Neural progenitor cell (in vitro differentiated cells): ENCODE measurements at regions not wholly inside any gene's neighbourhood (a gene's known extent, or its start where the extent isn't known, plus 50 kb on each side); places are given as distances from the start of the nearest gene placed in this dataset.

Source experiments
- DNase-seq: peaks from one replicate; pipeline ENCODE4 v3.0.0-alpha.2; 2016; ENCODE audit warnings: low spot score
- H2AFZ ChIP-seq: fragments of 200-600 bp; sonication (generic); replicated peaks from 2 replicates; pipeline ENCODE4 v1.6.1; 2016; ENCODE audit warnings: antibody characterized with exemption
- H3F3A ChIP-seq: fragments of 200-600 bp; sonication (generic); 2 replicates; pipeline ENCODE4 v1.6.1; 2016; ENCODE audit warnings: antibody characterized with exemption, low read depth
- H3K27ac ChIP-seq: fragments of 200-600 bp; sonication (generic); 2 replicates; pipeline ENCODE4 v1.5.1; 2016; ENCODE audit warnings: mild to moderate bottlenecking
- H3K27me3 ChIP-seq: fragments of 200-600 bp; sonication (generic); 2 replicates; pipeline ENCODE4 v1.6.1; 2016; ENCODE audit warnings: mild to moderate bottlenecking, moderate library complexity
- H3K36me3 ChIP-seq: fragments of 200-600 bp; sonication (generic); 2 replicates; pipeline ENCODE4 v1.5.1; 2016
- H3K4me1 ChIP-seq: fragments of 200-600 bp; sonication (generic); 2 replicates; pipeline ENCODE4 v1.6.1; 2016; ENCODE audit warnings: mixed run types
- H3K4me2 ChIP-seq: fragments of 200-600 bp; sonication (generic); 2 replicates; pipeline ENCODE4 v1.6.1; 2016
- H3K4me3 ChIP-seq: fragments of 200-600 bp; sonication (generic); 2 replicates; pipeline ENCODE4 v1.5.1; 2016
- H3K79me2 ChIP-seq: fragments of 200-600 bp; sonication (generic); 2 replicates; pipeline ENCODE4 v1.6.1; 2016; ENCODE audit warnings: low read depth
- H3K9ac ChIP-seq: fragments of 200-600 bp; sonication (generic); 2 replicates; pipeline ENCODE4 v1.6.1; 2016
- H3K9me3 ChIP-seq: fragments of 200-600 bp; sonication (generic); 2 replicates; pipeline ENCODE4 v1.5.1; 2016; ENCODE audit warnings: low read depth
- H4K20me1 ChIP-seq: fragments of 200-600 bp; sonication (generic); 2 replicates; pipeline ENCODE4 v1.6.1; 2016; ENCODE audit warnings: low read depth
- H3K27ac Mint-ChIP-seq: 3 replicates; pipeline ENCODE4 v1.8.0; 2021; ENCODE audit warnings: mixed read lengths
- H3K27me3 Mint-ChIP-seq: 2 replicates; pipeline ENCODE4 v1.8.0; 2022; ENCODE audit warnings: low read depth, mild to moderate bottlenecking, inconsistent platforms, moderate library complexity, mixed read lengths; ENCODE audit not compliant: insufficient read depth
- H3K36me3 Mint-ChIP-seq: 3 replicates; pipeline ENCODE4 v1.8.0; 2021; ENCODE audit warnings: mixed read lengths
- H3K4me1 Mint-ChIP-seq: 3 replicates; pipeline ENCODE4 v1.8.0; 2021; ENCODE audit warnings: mixed read lengths
- H3K4me3 Mint-ChIP-seq: 3 replicates; pipeline ENCODE4 v1.8.0; 2021; ENCODE audit warnings: mild to moderate bottlenecking, moderate library complexity, mixed read lengths
- H3K9me3 Mint-ChIP-seq: 3 replicates; pipeline ENCODE4 v1.8.0; 2020; ENCODE audit warnings: mixed read lengths
- EZH2 ChIP-seq: fragments of 200-600 bp; sonication (generic); IDR thresholded peaks from 2 replicates; pipeline ENCODE4 v1.6.1; 2017; ENCODE audit warnings: antibody characterized with exemption, mild to moderate bottlenecking, moderate library complexity
- EZH2phosphoT487 ChIP-seq: fragments of 200-600 bp; sonication (generic); IDR thresholded peaks from 2 replicates; pipeline ENCODE4 v1.6.1; 2017; ENCODE audit warnings: antibody characterized with exemption
- TF ChIP-seq, protein P1 (sequence below): fragments of 200-600 bp; sonication (generic); IDR thresholded peaks from 2 replicates; pipeline ENCODE4 v1.5.1; 2017; ENCODE audit warnings: antibody characterized with exemption, mild to moderate bottlenecking

DNA sequence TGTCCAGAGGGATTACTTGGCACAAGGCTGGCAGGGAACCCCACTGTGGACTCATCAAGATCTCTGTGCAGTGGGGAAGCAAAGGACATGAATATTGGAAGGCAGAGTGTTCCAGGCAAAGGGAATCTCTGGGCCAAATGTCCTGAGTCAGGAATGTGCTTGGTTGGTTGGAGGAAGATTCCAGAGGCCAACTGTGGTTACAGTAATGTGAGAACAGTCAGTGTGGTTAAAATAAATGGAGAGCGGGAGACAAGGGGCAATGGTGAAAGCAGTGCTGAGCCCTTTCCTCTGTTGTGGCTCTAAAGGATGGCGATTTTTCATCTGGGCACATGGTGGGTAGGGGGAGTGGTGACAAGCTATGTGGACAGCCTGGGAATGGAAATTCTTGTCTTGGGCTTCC is 948.2 kb downstream of the BCL11B start:
- Histone ChIP-seq H3K27ac (no peak overlapping the region), H3K4me1 (no peaks in the 10 kb centered on the region), H3K36me3 (no peaks in the 10 kb centered on the region), H3K9me3 (peaks cover 4% of the 10 kb centered on the region), H3K79me2 (no peaks in the 10 kb centered on the region), H3K4me2 (no peak overlapping the region), H3K27me3 (no peaks in the 10 kb centered on the region), H4K20me1 (no peaks in the 10 kb centered on the region), H3F3A (no peaks in the 10 kb centered on the region), H3K4me3 (no peak overlapping the region), H3K9ac (no peak overlapping the region), H2AFZ (no peak overlapping the region)
- H3K4me3 Mint-ChIP-seq, result no peak overlapping the region
- no peaks in the 10 kb centered on the region for H3K4me1 Mint-ChIP-seq
- H3K36me3 Mint-ChIP-seq, result no peaks in the 10 kb centered on the region
- no peak for DNase-seq
- TF ChIP-seq, protein P1, sequence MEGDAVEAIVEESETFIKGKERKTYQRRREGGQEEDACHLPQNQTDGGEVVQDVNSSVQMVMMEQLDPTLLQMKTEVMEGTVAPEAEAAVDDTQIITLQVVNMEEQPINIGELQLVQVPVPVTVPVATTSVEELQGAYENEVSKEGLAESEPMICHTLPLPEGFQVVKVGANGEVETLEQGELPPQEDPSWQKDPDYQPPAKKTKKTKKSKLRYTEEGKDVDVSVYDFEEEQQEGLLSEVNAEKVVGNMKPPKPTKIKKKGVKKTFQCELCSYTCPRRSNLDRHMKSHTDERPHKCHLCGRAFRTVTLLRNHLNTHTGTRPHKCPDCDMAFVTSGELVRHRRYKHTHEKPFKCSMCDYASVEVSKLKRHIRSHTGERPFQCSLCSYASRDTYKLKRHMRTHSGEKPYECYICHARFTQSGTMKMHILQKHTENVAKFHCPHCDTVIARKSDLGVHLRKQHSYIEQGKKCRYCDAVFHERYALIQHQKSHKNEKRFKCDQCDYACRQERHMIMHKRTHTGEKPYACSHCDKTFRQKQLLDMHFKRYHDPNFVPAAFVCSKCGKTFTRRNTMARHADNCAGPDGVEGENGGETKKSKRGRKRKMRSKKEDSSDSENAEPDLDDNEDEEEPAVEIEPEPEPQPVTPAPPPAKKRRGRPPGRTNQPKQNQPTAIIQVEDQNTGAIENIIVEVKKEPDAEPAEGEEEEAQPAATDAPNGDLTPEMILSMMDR, result no peak
- no peak for TF ChIP-seq EZH2phosphoT487
- no peak for TF ChIP-seq EZH2
- H3K27ac Mint-ChIP-seq, result no peak overlapping the region
- H3K9me3 Mint-ChIP-seq, result peaks cover 9% of the 10 kb centered on the region
- peaks cover 6% of the 10 kb centered on the region for H3K27me3 Mint-ChIP-seq

DNA sequence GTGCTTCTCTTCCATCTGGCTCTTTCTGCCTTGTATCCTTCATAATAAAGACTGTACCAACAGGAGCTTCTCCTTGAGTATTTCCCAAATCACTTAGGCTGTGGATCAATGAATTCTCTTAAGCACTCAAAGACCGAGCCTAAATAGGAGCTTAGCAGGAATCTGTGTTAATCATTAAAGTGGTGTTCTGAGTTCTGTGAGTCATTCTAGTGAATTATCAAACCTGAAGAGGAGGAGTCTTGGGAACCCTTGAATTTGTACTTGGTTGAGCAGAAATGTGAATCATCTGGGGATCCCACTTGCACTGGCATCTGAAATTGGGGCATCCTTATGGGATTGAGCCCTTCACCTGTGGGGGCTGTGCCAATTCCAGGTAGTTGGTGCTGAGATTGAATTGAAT is 946.2 kb downstream of the BCL11B start:
- Histone ChIP-seq H3F3A (no peaks in the 10 kb centered on the region), H2AFZ (no peak overlapping the region), H4K20me1 (no peaks in the 10 kb centered on the region), H3K4me1 (no peaks in the 10 kb centered on the region), H3K36me3 (no peaks in the 10 kb centered on the region), H3K4me2 (no peak overlapping the region), H3K79me2 (no peaks in the 10 kb centered on the region), H3K27ac (no peak overlapping the region), H3K9ac (no peak overlapping the region), H3K27me3 (no peaks in the 10 kb centered on the region), H3K4me3 (no peak overlapping the region), H3K9me3 (no peaks in the 10 kb centered on the region)
- TF ChIP-seq, protein P1, result no peak
- TF ChIP-seq EZH2 (no peak), EZH2phosphoT487 (no peak)
- Mint-ChIP-seq H3K9me3 (peaks cover 5% of the 10 kb centered on the region), H3K27ac (no peak overlapping the region), H3K4me1 (no peaks in the 10 kb centered on the region), H3K36me3 (no peaks in the 10 kb centered on the region), H3K27me3 (peaks cover 6% of the 10 kb centered on the region), H3K4me3 (no peak overlapping the region)
- no peak for DNase-seq

DNA sequence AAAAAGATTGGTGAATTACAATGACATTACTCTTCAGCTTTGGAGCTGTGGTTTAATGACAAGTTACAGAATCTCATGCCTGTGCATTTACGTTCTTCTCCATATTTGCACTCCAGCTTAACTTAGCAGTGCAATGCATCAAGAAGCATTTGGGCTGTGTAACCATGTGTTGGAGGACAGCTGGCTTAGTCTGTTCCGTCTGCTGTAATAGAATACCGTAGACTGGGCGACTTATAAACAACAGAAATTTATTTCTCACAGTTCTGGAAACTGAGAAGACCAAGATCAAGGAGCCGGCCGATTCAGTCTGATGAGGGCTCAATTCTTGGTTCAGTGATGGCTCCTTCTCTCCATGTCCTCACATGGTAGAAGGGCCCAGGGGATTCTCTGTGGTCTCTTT is 943.5 kb downstream of the BCL11B start:
- no peak overlapping the region for H2AFZ ChIP-seq
- Mint-ChIP-seq H3K9me3 (peaks cover 11% of the 10 kb centered on the region), H3K27ac (no peak overlapping the region), H3K4me3 (no peak overlapping the region), H3K4me1 (no peaks in the 10 kb centered on the region), H3K27me3 (peaks cover 4% of the 10 kb centered on the region), H3K36me3 (no peaks in the 10 kb centered on the region)
- no peaks in the 10 kb centered on the region for H3K4me1 ChIP-seq
- H3K4me3 ChIP-seq, result no peak overlapping the region
- H3K79me2 ChIP-seq, result no peaks in the 10 kb centered on the region
- H4K20me1 ChIP-seq, result no peaks in the 10 kb centered on the region
- H3K9ac ChIP-seq, result no peak overlapping the region
- DNase-seq, result no peak
- H3K27ac ChIP-seq, result no peak overlapping the region
- H3F3A ChIP-seq, result no peaks in the 10 kb centered on the region
- TF ChIP-seq EZH2, result no peak
- TF ChIP-seq, protein P1, result no peak
- H3K4me2 ChIP-seq, result no peak overlapping the region
- H3K27me3 ChIP-seq, result no peaks in the 10 kb centered on the region
- H3K9me3 ChIP-seq, result no peaks in the 10 kb centered on the region
- H3K36me3 ChIP-seq, result no peaks in the 10 kb centered on the region

DNA sequence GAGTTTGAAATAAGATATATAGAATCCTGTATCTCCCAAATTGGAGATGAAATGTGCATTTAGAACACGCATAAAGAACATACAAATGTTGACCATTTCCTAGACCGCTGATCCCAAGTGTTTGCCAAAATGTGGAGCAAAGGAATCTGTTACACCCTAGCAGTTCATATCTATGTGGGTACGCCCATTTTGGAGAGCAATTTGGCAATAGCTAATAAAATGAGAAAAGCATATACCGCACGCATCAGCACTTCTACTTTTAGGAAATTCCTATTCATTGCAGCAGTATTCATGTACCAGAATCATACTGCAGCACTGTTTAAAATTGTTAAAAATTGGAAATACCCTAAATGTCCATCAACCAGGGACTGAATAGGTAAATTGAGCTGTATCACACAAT is 937.8 kb downstream of the BCL11B start:
- Histone ChIP-seq H3K4me1 (no peaks in the 10 kb centered on the region), H3F3A (no peaks in the 10 kb centered on the region), H3K9ac (no peak overlapping the region), H3K9me3 (no peaks in the 10 kb centered on the region), H4K20me1 (no peaks in the 10 kb centered on the region), H3K79me2 (no peaks in the 10 kb centered on the region), H3K4me3 (no peak overlapping the region), H3K4me2 (no peak overlapping the region), H3K27me3 (no peaks in the 10 kb centered on the region), H3K36me3 (no peaks in the 10 kb centered on the region), H2AFZ (no peak overlapping the region), H3K27ac (no peak overlapping the region)
- H3K27me3 Mint-ChIP-seq, result peaks cover 4% of the 10 kb centered on the region
- H3K4me3 Mint-ChIP-seq, result no peak overlapping the region
- no peaks in the 10 kb centered on the region for H3K36me3 Mint-ChIP-seq
- H3K4me1 Mint-ChIP-seq, result peaks cover 5% of the 10 kb centered on the region
- no peak for DNase-seq
- H3K9me3 Mint-ChIP-seq, result peaks cover 8% of the 10 kb centered on the region
- no peak overlapping the region for H3K27ac Mint-ChIP-seq
- TF ChIP-seq, protein P1, result no peak
- TF ChIP-seq EZH2phosphoT487 (no peak), EZH2 (no peak)
